Stimulated activated CD8-positive, alpha-beta memory T cell treated with anti-CD3 and anti-CD28 coated beads, Interleukin-4, amount 100 ng/mL, for 4 hours (primary cell): ENCODE measurements at regions not wholly inside any gene's neighbourhood (a gene's known extent, or its start where the extent isn't known, plus 50 kb on each side); places are given as distances from the start of the nearest gene placed in this dataset.
A peak's percentile ranks its signal among the peaks of the same experiment; 100 is the strongest.
"Not testable (repeated sequence)": the region's sequence is repeated elsewhere in the genome, so short reads cannot be mapped to it uniquely, and the experiment has no call there.

Experiments used
- DNase-seq, 2 donors: peaks; one replicate each; pipeline ENCODE4 v3.0.0-alpha.2; 2020; ENCODE audit warnings: low read depth in 2 of 2, low spot score in 1 of 2

DNA sequence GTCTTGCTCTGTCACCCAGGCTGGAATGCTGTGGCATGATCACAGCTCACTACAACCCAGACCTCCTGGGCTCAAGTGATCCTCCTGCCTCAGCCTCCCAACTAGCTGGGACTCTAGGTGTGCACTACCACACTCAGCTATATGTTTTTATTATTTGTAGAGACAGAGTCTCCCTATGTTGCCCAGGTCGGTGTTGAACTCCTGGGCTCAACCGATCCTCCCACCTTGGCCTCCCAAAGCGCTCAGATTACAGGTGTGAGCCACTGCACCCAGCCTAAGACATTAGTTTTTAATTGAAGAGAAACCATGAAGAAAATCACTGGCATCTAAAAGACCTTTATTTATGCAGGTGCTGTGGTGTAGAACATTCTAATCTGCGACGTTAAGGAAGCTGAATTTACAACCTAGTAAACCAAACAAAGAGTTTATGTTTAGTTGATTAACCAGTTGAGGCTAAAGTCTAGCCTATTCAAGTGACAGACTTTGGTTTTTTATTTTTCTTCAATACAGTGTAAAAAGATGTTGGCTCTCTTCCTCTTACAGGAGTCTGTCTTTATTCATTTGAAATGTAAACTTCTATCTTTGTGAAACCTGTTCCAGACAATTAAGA, 52.5 kb upstream of the NBL1 start:
- no peak for DNase-seq

DNA sequence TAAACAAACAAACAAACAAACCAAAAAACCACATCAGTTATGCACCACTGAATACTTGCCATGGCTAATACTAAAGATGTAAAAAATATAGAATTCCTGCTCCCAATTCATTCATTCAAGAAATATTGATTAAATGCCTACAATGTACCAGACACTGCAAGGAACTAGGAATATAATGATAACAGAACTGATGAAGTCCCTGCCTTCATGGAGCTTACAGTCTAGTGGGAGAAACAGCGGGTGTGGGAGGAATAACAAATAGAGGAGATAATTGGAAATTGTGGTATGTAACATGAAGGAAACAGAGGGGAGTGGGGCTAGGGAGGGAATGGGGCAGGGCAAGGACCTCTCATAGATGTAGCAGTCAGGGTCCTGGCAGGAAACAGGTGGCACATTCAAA, 58.6 kb upstream of the NBL1 start:
- DNase-seq, result no peak

DNA sequence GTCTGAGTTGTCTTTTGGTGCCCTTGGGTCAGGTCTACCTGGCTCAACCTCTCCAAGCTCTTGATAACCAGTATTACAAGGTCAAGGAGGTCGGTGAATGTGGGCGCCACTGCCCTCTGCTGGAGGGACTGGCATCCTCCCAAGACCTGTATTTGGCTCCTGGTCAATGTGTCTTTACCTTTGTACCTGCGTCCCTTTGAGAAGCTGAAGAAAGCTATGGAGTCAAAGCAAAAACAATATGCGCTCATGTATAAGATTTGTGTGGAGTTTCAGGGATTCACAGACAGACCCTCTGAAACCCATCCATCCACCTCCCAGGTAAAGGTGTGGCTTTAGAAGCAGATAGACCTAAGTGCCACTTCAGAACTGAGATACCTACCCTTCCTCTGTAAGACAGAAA, 61.8 kb upstream of the NBL1 start:
- DNase-seq, result peak; percentile 51 to 72

DNA sequence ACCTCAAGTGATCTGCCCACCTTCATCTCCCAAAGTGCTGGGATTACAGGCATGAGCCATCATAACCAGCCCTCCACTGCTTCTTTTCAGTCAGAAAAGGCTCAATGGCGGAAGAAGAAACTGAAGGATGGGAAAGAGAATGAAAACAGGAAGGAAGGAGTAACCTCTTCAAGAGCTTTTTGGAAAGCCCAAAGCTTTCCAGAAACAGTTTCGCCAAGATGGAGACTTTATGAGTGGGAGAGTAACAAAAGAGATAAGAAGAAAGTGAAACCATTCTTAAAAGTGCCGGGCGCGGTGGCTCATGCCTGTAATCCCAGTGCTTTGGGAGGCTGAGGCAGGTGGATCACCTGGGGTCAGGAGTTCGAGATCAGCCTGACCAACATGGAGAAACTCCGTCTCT, 62.7 kb upstream of the NBL1 start:
- no peak for DNase-seq

DNA sequence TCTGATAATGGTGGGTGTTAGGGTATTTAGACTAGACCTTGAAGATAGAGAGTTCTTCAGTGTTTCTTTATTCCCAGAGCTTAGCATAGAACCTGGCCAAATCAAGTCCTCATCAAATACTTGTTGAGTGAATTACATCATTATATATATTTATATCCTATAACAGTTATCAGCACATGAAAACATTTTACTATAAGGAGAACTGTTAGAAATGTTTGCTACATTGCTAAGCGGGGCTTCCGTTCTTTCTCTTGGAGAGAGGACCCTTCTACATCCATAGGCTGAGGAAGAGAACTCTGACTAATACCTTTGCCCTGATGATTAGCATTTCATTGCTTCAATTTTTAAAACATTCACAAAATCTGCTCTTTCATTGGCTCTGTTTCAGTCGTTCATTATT, 66.5 kb upstream of the NBL1 start:
- no peak for DNase-seq

DNA sequence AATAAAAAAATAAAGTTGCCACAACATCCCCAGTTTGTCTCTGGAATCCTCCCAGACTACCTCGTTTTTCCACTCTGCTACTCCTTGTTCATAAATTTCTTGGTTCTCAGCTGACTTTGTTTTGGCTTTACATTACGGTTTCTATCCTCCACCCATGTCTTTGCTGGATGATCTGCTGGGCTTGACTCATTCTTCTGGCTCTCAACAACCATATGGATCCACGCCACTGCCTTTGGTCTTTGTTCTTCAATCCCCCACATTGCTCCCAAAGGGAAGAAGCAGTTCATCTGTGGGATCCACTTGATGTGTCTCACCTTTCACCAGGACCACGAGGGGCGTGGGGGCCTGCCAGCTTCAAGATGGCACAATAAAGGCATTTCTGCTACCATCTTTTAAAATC, 67.1 kb upstream of the NBL1 start:
- no peak for DNase-seq

DNA sequence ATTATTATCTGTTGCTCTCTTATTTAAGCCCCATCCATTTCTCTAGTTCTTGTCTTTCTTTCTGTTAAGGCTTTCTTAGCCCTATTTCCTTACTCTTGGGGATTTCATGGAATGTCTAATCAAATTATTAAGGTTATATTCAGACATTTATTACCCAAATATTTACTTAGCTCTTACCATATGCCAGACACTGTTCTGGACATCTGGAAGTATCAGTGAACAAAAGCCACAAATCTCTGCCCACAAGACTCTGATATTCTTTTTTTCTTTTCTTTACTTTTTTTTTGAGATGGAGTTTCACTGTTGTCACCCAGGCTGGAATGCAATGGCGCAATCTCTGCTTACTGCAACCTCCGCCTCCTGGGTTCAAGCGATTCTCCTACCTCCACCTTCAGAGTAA, 74.3 kb upstream of the NBL1 start:
- no peak for DNase-seq

DNA sequence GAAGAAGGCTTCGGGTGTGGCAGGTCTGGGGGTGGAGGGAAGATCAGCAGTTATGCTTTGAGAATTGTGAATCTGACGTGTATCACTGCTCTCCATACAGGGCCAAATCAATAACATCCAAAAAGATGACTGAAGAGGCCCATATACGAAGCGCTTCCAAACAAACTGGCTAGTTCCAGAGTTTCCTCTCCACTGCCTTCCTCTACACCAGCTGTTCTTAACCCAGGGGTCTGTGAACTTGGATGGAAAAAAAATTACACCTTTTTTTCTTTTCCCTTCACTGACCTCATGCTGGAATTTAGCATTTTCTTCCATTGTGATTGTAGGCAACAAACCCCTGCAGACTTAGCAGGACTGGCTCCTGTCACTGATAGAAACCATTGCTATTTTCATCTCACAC, 77.1 kb upstream of the NBL1 start:
- no peak for DNase-seq

DNA sequence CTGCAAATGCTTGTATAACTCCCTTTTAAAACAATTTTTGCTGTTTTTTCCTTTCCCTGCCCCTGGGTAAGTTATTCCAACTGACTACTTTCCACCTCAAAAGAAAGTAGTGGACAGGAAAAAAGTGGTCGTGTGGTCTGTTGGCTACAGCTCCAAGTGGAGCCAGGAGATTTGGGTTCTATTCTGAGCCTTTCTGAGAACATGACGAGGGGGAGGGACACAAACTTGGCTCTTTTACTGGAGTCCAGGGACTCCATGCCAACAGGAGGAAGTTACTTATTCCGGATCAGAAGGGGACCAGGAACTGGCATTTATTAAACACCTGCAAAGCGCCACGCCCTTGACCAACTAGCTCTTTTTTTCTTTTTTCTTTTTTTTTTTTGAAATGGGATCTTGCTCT, 79.0 kb upstream of the CAPZB start:
- DNase-seq, result no peak

DNA sequence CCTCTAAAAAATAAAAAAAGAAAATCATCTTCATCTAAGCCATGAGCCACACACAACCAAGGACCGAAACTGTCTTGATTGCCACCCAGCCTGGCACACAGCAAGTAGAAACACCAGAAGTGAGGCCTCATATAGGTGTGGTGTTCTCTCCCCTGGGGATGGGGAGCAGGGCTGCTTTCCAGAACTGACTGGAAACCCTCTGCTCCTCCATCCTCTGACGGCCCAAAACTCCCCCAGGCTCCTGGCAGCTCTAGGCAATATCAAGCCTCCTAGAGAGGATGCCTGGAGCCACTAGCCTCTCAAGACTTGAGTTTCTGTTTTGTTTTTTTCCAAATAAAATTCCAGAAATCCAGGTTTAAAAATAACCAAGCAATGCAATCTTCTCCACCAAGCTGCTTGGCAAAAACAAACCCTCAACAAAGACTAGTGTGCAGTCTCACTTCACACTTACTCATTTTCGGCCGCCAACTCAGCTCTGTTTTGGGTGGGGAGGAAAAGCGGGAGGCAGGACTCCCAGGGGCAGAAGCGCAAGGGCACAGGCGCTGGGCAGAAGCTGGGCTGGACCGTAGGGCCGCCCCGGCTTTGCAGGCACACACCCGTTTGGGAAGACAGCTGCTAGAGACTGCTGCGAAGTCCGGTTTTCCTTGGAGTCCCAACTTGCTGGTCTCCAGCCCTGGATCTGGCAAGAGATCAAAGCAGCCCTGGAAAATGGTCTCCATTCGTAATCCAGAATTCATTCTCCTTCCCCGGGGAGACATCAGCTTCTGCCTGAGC, 78.2 kb upstream of the CAPZB start:
- no peak for DNase-seq

DNA sequence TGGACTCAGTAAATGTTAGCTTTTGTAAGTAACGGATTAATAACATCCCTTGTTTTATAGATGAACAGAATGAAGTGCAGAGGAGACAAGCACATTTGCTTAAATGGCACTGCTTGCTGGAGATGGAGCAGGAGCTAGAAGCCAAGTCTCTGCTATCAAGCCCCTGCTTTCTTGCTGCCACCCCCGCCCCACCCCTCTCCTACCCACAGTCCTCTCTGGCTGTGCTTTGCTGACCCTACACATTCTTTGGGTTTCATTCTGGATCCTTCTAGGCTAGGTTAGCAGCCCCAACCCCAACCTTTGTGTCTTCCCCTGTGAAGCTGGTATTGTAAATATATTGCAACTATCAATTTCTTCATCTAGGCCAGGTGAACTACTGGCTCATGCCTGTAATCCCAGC, 77.5 kb upstream of the CAPZB start:
- DNase-seq, result no peak

DNA sequence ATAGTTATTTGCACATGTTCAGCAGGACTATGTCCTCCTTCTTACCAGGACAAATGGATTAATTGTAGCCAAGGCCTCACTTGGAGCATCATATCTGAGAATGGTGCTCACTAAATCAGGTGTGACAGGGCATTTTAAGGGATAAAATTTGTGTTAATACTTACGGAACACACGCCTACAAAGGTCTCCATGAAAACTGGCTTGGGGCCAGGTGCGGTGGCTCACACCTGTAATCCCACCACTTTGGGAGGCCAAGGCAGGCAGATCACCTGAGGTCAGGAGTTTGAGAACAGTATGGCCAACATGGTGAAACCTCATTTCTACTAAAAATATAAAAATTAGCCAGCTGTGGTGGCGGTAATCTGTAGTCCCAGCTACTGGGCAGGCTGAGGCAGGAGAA, 75.1 kb upstream of the CAPZB start:
- no peak for DNase-seq

DNA sequence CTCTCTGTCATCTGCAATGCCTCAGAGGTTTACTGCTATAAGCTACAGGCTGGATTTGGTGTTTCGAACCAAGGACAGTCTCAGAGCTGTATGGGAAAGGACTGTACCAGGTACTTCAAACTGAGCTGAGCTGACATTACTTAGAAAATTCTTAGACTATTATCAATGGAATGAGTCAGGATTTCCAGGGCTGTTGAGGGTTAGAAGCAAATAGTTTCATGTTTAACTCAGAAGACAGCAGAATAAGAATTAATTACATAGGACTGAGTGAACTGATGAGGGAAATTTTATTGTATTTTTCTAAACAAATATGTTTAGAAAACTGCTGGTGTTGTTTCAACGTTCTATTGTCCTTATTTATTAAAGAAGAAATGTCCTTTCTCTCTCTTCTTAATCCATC, 74.3 kb upstream of the CAPZB start:
- no peak for DNase-seq

DNA sequence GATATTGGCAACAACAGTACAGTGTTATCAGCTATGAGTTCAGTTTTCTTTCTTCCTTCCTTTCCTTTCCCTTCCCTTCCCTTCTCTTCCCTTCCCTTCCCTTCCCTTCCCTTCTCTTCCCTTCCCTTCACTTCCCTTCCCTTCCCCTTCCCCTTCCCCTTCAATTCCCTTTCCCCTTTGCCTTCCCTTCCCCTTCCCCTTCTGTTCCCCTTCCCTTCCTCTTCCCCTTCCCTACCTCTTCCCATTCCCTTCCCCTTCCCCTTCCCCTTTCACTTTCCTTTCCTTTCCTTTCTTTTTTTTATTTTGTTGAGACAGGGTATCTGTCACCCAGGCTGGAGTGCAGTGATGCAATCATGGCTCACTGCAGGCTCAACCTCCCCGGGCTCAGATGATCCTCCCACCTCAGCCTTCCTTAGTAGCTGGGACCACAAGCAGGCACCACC, 72.3 kb upstream of the CAPZB start:
- DNase-seq, result no peak

DNA sequence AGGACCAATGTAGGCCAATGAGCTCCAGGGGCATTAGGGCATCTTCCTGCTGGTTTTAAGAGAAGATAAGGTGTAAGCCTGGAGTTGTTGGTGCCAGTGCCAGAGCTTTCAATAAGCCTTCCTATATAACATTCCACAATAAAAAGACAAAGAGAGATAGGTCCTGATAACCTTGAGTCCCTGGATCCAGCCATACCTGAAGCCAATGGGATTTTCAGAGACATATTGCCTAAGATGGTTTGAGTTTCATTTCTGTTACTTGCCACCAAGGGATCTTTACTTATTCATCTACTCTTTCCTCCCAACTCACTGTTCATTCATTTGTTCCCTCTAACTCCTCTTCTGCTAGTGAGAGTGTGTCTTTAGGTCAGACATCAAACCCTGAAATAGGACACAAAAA, 68.8 kb upstream of the CAPZB start:
- no peak for DNase-seq

DNA sequence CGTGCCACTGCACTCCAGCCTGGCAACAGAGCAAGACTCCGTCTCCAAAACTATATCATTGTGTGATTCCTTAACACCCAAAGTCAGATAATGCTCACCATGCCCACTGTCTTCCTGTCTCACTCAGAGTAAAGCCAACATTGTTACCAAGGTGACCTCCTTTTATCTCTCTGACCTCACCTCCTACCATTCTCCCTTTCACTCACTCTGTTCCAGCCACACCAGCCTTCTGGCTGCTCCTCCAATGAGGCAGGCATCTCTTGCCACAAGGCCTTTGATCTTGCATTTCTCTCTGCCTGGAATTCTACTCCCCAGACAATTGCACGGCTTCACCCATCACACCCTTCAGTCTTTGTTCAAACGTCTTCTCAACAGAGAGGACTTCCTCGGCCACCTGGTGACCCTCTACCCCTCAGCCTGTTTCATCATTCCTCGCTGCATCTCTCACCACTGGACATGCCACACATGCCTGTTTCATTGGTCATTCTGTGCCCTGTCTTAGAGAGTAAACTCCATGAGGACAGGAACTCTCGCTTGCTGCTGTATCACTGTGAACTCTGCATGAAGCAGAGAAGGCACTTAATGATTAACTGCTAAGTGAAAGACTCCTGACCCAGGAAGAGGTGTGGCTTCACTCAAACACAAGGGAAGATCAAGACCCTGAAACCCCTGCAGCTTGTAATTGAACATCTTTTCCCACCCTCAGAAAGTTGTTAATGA, 67.1 kb upstream of the CAPZB start:
- DNase-seq, result no peak

DNA sequence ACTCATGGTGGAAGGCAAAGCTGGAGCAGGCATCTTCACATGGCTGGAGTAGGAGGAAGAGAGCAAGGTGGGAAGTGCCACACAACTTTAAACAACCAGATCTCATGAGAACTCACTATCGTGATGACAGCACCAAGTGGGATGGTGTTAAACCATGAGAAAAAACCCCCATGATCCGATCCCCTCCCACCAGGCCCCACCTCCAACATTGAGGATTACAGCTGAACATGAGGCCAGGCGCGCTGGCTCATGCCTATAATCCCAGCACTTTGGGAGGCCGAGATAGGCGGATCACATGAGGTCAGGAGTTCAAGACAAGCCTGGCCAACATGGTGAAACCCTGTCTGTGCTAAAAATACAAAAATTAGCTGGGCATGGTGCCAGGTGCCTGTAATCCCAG, 66.5 kb upstream of the CAPZB start:
- DNase-seq, result not testable (repeated sequence)

DNA sequence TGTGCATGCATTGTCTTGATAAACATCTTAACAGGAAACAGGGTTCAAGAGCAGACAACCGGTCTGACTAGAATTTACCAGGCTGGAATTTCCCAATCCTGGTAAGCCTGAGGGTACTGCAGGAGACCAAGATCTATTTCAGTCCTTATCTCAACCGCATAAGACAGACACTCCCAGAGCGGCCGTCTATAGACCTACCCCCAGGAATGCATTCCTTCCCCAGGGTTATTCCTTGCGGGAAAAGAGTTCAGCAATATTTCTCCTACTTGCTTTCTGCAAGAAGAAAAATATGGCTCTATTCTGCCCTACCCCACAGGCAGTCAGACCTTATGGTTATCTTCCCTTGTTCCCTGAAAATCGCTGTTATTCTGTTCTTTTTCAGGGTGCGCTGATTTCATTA, 65.1 kb upstream of the CAPZB start:
- not testable (repeated sequence) for DNase-seq

DNA sequence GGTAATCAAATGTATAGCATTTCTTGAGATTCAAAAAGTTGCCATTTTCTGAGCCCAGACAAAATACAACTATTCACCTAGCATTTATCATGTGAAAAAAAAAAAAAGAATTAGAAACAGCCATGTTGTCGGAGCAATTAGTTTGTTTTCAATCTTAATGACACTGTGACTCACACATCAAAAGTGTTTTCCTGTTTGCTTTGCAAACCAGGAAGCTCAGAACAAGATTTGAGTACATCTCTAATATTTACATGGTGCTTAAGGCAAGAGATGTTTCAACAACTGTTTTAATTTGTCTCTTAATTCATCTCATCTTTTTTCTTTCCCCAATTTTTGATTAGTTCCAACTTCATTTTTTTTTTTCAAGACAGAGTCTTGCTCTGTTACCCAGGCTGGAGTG, 62.5 kb upstream of the CAPZB start:
- no peak for DNase-seq

DNA sequence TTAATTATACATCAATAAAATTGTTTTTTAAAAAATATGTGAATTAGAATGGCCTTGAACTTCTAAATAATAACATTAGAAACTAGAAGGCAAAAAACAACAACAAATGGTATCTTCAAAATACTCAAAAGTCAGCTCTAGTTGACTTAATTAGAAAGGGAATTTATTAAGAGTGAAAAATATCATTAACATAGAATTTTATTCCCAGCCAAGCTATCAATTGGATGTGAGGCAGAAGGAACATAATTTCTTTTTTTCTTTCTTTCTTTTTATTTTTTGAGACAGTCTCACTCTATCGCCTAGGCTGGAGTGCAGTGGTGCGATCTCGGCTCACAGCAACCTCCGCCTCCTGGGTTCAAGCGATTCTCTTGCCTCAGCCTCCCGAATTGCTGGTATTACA, 51.2 kb upstream of the CAPZB start:
- DNase-seq, result no peak

DNA sequence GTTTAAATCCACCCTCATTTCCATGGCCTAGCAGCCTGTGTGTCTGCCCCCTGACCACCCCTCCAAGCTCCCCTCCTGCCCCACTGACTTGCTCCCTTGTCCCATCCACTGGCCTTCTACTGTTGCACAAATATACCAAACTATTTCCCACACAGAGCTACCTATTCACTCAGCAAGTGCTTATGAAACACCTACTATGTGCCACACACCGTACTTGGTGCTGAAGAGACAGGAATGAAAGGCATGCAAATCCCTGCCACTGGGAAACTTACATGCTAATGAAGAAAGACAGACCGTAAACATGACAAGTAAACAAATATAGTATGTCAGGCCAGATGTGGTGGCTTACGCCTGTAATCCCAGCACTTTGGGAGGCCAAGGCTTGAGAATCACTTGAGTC, 49.9 kb upstream of the CAPZB start:
- DNase-seq, result no peak
